PC-3 (cell line): ENCODE measurements at regions not wholly inside any gene's neighbourhood (a gene's known extent, or its start where the extent isn't known, plus 50 kb on each side); places are given as distances from the start of the nearest gene placed in this dataset.

ENCODE experiments used
- CTCF ChIP-seq: fragments of 300-600 bp; sonication (generic); conservative IDR thresholded peaks from 2 replicates; pipeline ENCODE4 v1.5.1; 2017; ENCODE audit warnings: antibody characterized with exemption, low read depth, mild to moderate bottlenecking, low read length
- EZH2 ChIP-seq: fragments of 300-600 bp; sonication (generic); IDR thresholded peaks from one replicate; pipeline ENCODE4 v1.6.1; 2017; ENCODE audit warnings: antibody characterized with exemption, mild to moderate bottlenecking, low read length; ENCODE audit not compliant: unreplicated experiment

- TF ChIP-seq CTCF: no peak
- no peak for TF ChIP-seq EZH2
Observed at GRCh38 chr6:113558966-113559365, 298.2 kb upstream of the MARCKS start.
